HG03460 (cell line): ENCODE measurements at regions not wholly inside any gene's neighbourhood (a gene's known extent, or its start where the extent isn't known, plus 50 kb on each side); places are given as distances from the start of the nearest gene placed in this dataset.
"Not testable (repeated sequence)": the region's sequence is repeated elsewhere in the genome, so short reads cannot be mapped to it uniquely, and the experiment has no call there.

Source experiments
- ATAC-seq: cut with Tn5 transposase; IDR thresholded peaks from one replicate; pipeline ENCODE4 v1.9.1; 2021; ENCODE audit not compliant: unreplicated experiment

DNA sequence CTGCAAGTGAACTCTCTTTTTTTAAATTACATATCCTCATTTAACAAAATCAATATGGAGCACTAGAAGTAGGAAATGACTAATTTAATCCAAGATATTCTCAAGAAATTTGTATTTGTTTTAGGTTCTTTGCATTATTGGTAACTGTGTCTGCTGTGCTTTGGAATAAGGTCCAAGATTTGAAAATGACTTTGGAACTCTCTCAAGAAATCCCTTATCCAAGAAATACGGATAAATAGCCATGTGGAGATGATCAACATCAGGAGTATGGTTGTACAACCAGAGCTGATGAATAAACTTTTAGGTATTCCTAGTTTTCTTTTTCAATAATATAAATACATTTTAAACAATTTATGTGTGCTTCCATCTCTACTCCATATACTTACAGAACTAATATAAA, 279.9 kb upstream of the SEMA3C start:
- ATAC-seq, result no peak

DNA sequence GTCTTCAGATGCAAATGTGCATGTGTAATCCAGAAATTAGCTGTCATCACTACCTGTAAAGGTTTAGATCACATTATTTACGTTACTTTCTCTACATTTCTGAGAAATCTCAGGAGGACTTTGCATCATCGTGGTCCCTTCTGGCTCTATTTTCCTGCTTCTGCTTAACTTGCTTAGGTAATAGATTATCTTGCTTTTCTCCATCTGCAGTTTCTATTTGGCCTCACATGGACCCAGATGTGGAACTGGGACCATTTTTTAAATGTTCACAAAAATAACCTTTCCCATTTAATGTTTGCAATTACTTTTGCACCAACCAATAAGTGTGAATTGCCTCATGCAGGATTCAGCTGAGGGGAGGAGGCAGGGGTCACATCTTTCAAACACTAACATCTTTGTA, 278.4 kb upstream of the SEMA3C start:
- no peak for ATAC-seq

GRCh38 chr7:81195033-81195432, 276.2 kb upstream of the SEMA3C start:
- no peak for ATAC-seq

GRCh38 chr7:81190997-81191768, 272.3 kb upstream of the SEMA3C start:
- ATAC-seq, result no peak

- no peak for ATAC-seq
These were observed 268.9 kb upstream of the SEMA3C start for GRCh38 chr7:81187753-81188152.

DNA sequence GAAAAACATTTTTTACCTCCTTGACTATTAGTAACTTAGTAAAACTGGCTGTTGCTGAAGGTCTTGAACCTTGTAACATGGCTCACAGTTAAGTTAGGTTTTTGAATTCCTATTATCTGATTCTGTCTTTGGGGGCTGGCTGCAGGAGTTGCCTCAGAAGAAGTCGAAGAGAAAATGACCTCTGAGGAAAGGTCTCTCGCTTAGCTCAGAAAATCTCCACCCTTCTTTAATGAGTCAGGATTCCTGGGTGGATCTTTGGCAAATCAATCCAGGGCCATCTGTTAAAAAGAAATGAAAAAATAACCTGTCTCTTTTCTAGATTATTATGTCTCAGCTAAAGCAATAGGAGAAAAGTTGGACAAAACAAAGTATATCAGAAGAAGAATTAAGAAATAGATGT, 267.8 kb upstream of the SEMA3C start:
- no peak for ATAC-seq

- no peak for ATAC-seq
These were observed 266.2 kb upstream of the SEMA3C start for GRCh38 chr7:81185072-81185471.

GRCh38 chr7:81183326-81183725, 264.5 kb upstream of the SEMA3C start:
- no peak for ATAC-seq

GRCh38 chr7:81182056-81182455, 263.2 kb upstream of the SEMA3C start:
- not testable (repeated sequence) for ATAC-seq

- ATAC-seq, result no peak
These were observed 262.2 kb upstream of the SEMA3C start for GRCh38 chr7:81181066-81181465.

DNA sequence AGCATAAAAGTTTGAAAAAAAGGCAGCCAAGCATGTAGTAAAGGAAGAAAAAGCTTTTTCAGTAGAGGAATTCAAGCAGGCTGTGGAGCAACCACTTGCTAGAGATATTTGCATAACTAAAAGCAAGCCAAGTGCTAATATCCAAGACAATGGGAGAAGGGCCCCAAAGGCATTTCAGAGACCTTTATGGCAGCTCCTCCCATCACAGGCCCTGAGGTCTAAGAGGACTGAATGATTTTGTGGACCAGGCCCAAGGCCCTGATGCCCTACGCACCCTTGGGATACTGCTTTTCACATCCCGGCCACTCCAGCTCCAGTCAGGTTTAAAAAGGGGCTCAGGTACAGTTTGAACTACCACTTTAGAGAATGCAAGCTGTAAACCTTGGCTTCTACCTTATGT, 261.7 kb upstream of the SEMA3C start:
- ATAC-seq, result no peak

DNA sequence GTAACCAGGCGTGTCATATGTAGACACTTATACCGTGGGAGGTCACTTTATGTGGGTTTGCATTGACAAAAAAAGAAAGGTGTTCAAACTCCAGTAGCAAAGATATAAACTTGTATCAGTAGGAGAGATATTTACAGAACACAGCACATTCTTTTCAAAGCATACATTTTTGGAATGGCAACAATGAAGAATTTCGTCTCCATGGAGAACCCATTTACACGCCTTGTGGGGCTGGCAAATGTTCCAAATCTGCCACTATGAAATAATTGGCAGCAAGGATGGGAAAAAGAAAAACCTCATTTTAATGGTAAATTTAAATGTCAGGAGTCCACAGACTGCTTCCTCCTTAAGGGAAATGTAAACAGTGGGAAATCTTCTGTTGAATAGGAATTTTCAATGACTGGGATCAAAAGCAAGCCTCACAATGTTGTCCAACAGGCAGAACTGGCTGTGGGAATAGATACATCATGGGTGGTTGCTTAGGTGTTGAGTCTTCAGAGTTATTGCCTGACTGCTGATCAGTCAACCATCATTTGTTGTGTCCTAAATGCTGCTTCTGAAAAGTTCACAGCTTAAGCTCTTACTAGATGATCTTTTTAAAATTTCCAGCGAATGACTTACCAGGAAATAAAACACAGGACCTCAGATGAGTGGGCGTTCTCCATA, 256.6 kb upstream of the SEMA3C start:
- no peak for ATAC-seq

DNA sequence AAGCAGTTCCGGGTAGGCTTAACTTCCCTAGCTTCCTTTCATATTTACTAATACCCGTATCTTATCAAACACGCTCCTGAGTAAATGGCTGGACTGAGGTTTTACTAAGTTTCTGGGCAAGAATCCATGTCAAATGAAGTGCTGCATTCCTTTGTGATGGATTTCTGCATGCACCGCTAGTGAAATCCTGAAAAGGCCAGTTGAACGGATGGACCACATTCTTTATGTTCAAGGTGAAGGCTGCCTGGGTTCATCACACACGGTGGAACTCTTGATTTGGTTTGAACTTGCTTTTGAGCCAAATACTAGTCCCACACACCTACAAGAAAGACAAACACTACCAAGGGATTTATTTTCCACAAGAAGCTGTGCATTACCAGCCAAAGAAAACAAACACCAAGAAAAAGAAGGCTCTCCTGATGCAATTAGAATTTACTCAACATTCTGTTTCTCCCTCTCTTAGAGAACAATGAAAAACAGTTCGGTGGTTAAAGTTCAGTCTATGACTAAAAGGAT, 255.0 kb upstream of the SEMA3C start:
- no peak for ATAC-seq

GRCh38 chr7:81170291-81170690, 251.4 kb upstream of the SEMA3C start:
- ATAC-seq, result no peak

DNA sequence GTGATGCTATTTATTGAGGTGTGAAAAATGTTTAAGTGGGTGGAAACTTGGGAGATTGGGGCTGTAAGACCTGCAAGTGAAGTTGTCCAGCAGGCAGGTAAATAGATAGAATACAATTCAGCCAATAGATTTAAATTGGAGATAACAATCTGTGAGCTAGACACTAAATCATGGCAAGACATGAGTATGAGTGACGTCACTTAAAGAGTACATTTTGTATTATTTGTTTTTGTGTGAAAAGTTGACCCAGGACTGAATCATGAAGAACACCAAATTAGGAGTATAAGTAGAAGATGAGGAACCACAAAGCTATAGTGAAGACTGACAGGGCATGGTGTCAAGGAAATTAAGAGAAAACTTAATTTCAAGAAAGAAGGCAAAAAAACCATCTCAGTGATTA, 249.1 kb upstream of the SEMA3C start:
- no peak for ATAC-seq

- ATAC-seq, result no peak
These were observed 246.2 kb upstream of the SEMA3C start for GRCh38 chr7:81165070-81165469.

DNA sequence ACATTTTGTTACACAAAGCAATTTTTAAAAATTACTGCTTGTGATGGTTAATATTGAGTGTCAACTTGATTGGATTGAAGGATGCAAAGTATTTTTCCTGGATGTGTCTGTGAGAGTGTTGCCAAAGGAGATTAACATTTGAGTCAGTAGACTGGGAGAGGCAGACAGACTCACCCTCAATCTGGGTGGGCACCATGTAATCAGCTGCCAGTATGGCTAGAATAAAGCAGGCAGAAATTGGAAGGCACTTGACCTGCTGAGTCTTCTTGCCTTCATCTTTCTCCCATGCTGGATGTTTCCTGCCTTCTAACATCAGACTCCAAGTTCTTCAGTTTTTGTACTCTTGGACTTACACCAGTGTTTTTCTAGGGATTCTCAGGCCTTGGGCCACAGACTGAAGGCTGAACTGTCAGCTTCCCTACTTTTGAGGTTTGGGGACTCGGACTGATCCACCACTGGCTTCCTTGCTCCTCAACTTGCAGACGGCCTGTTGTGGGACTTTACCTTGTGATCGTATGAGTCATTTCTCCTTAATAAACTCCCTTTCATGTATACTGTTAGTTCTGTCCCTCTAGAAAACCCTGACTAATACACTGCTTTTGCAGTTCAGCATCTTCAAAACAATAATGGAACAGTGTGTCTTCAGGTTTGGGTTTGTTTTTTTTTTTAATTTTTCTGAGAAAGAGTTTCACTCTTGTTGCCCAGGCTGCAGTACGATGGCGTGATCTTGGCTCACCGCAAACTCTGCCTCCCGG, 244.1 kb upstream of the SEMA3C start:
- no peak for ATAC-seq

DNA sequence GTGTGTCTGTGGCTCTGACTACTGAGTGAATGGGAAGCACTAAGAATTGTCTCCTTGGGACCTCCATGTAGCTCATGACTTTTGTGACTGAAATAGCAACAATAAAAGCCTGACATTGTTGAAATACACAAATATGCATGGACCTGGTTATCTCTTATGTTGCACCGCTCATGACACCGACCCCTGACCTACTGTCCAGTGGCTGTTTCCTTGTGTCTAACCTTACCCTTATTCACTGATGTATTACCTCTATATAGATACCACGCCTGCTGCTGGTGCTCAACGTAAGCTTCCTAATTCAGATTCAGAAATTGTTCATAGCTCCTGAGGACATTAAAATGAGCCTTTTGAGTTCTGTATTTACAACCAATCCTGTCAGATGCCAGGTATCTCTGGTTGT, 243.4 kb upstream of the SEMA3C start:
- no peak for ATAC-seq

- ATAC-seq, result no peak
These were observed 242.7 kb upstream of the SEMA3C start for GRCh38 chr7:81161451-81162075.

- ATAC-seq, result no peak
These were observed 240.6 kb upstream of the SEMA3C start for GRCh38 chr7:81159402-81159801.

DNA sequence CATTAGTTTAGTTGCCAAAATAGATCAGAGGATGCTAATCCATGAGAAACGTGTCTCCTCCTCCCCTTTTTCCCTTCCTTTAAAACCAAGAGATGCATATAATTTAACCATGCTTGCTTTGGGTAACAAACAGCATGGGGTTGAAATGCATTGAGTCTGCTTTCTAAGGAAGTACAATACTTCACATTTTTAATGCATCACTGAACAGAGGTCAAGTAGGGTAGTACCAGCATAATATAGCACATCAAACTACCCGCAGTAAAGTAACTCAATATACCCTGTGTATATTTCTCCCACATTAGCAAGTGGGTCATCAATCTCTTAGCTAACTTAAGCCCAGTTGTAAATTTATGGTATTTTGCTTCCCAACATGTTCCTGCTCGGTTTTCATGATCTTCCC, 239.3 kb upstream of the SEMA3C start:
- ATAC-seq, result no peak
